SKM-1 treated with dmso at 0.1 percent for 144 hours (cell line): ENCODE measurements at regions not wholly inside any gene's neighbourhood (a gene's known extent, or its start where the extent isn't known, plus 50 kb on each side); places are given as distances from the start of the nearest gene placed in this dataset.

Experiments
- DNase-seq: peaks from one replicate; lab custom pipeline; 2025; ENCODE audit not compliant: unreplicated experiment; lab: John Stamatoyannopoulos, UW

DNA sequence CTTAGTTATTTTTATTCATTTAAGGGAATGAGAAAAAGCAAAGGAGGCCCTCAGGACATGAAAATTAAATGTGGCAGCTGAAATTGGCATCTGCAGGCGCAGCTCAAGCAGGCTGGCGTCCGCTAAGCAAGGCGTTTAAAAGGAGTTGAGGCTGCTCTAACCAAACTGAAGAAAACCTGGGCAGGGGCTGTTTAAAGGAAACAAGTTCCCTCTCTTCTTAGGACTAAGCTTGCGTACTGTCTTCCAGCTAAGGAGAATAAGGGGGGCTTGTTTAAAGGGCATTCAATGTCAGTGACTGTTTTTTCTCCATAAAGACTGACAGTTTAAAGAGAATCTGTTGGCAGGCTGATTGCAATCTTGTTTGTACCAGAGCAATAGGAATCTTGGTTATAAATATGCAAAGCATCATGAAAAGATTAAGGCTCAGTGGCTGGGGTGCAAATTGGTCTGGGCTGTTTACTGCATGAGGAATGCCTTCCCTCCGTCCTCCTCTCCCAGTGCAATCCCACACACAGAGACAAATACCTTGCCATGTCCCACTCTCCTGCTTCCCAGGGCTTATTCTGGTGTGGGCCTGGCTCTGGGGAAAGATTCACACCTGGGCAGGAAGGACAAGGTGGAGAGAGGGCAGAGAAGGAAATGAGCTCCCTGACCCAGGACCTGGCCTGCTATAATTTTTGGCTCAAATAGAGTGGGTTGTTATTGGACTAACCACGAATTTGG is 85.9 kb upstream of the LIFR start:
- DNase-seq, result no peak

DNA sequence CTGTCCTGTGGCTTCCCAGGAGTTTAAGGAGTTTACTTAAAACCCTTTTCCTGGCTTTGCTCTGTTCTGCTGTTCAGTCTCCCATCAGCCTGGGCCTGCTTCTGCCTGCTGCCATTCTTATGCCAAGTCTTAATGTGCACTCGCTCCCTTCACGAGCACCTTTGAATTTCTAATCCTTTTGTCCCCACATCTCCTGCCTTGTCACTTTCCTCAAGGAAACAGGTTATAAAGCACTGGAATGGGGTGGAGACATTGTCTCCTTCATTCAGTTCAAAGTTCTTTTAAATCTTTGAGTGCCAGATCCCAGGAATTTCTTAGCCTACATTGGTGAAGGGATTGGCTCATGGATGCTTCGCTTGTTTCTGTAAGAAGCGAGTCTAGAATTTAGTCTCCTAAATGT is 87.2 kb upstream of the LIFR start:
- DNase-seq, result no peak

- no peak for DNase-seq
Measured at GRCh38 chr5:38645508-38645907, 89.1 kb upstream of the LIFR start.

- DNase-seq, result no peak
Measured at GRCh38 chr5:38648703-38649291, 92.4 kb upstream of the LIFR start.

- no peak for DNase-seq
Measured at GRCh38 chr5:38650540-38650939, 94.1 kb upstream of the LIFR start.

DNA sequence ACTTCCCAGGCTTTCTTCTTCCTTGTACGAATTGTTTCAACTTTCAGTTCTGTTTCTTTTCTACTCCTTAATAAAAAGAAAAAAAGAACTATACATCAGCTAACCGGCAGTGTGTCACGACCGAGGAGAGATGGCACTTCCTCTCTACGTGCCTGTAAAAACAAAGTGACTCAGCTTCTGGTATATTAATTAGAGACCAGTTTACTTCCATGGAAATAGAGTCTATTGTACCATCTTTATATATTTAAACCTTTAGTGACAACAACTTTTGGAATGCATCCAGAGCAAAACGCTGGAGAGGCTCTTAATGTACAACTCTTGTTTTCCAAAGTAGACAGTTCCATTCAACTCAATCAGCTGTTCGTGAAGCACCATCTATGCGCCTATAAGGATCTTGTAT is 94.5 kb upstream of the LIFR start:
- DNase-seq, result no peak

DNA sequence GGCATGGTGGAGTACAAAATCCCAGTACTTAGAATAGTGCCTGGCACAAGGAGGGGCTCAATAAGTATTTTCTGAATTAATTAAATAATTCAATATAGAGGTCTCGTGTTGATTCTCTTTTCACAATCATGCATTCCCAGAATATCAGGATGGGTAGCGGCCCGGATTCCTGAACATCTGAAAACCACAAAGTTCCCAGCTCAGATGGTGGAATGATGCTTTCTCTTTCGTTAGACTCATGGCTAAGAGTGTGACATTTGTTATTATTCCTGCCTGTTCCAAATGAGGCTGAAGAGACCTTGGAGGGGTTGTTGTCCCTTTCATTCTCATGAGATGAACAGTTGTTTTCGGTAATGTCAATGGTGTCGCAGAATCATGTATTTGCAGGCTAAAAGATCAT is 95.4 kb upstream of the LIFR start:
- no peak for DNase-seq

- no peak for DNase-seq
Measured at GRCh38 chr5:38653389-38653788, 96.9 kb upstream of the LIFR start.

DNA sequence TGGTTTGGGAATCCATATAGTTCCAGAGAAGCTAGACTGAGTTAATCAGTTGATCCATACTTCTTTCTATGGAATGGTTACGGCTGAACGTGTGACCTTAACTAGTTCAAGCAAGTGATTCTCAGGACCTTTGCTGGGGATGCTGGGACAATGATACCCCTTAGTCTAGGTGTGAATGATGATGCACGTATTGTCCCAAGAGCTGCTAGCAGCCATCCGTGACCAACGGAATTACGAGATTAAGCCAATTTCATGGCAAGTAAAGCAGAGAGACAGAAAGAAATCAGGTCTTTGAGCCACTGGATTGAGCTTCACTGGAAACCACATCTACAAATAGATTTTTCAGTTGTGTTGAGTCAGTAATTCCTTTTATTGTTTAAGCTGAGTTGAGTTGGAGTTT is 99.2 kb upstream of the LIFR start:
- DNase-seq, result no peak

GRCh38 chr5:38656568-38656967 is 100.1 kb upstream of the LIFR start:
- no peak for DNase-seq

DNA sequence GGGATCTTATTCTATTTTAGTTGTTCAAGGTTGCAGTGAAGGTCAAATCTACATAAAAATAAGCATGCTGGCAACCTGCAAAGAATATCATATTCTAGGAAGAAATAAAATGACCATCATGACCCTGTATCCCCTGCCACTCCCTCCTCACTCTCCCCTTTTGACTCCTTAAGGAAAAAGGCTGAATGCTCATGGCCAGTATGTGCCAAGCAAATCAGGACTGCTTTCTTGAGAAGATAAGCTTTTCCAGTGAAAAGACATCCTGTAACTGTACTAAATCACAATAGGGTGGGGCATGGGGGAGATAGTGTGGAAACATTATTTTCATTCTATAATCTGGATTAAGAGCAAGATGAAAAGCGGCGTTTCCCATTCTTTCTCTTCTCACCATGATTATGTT is 100.6 kb upstream of the LIFR start:
- no peak for DNase-seq

DNA sequence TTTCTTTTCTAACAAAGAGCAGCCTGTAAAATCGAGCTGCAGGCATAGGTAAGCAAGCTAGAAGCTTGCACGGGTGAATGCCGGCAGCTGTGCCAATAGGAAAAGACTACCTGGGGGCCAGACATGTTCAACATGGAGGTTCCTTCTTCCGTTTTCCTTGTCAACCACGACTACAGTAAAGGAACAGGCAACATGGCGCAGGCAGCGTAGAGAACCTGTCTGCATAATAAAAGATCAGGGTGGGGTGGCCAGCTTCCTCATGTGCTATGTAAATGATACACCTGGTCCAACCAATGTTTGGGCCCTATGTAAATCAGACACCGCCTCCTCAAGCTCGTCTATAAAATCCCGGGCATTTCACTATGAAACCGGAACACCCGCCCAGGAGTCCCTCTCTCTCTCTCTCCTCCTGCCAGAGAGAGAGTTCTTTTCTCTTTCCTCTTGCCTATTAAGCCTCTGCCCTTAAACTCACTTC is 103.8 kb upstream of the LIFR start:
- DNase-seq, result no peak

GRCh38 chr5:38662090-38662489 is 105.6 kb upstream of the LIFR start:
- no peak for DNase-seq

GRCh38 chr5:38663249-38663648 is 106.8 kb upstream of the LIFR start:
- no peak for DNase-seq

- no peak for DNase-seq
Measured at GRCh38 chr5:38666668-38667498, 110.4 kb upstream of the LIFR start.

DNA sequence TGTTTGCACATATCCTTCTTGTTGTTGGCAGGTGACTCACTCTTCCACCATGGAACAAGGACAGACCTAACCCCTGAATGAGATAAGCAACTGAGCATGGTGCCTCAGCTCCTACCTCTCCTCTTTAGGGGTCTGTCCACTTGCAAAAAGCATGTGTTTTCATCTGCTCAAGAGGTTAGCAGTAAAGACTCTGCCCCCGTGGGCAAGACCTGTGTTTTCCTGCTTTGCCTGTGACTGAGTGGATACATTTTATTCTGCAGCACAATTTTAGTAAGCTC is 111.0 kb upstream of the LIFR start:
- no peak for DNase-seq

- no peak for DNase-seq
Measured at GRCh38 chr5:38669361-38669880, 113.0 kb upstream of the LIFR start.

DNA sequence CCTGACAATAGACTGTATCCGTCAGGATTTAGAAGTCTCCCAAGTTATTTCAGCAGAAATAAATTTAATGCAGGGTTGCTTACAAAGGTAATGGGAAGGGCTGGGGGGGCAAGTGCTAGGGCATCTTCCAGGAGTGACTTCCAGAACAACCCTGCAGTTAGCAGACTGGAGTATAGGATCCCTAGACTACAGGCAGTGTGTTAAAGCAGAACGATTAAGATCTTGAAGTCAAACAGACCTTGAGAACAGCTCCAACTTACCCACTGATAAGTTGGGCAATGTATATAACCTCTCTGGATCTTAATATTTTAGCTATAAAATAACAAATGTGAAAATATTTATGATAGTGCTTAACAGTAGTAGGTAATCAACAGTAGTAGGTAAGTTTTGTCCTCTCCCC is 113.6 kb upstream of the LIFR start:
- no peak for DNase-seq

DNA sequence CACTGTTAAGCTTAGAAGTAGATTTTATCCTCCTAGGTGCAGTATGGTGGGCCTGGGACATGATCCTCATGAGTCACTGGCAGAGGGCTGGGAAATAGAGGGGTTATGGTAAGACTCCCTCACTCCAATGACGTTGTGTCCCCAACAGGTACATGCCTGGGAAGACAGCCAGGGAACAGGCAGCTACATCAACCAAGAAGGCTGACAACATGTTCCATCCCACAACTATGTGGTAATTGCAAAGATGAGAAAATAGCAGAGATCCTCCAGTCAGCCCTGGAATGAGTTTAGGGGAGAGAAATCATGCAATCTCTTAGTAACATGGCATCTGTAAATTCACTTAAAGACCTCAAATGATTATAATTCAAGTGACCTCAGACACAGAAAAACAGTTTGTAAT is 114.4 kb upstream of the LIFR start:
- no peak for DNase-seq

DNA sequence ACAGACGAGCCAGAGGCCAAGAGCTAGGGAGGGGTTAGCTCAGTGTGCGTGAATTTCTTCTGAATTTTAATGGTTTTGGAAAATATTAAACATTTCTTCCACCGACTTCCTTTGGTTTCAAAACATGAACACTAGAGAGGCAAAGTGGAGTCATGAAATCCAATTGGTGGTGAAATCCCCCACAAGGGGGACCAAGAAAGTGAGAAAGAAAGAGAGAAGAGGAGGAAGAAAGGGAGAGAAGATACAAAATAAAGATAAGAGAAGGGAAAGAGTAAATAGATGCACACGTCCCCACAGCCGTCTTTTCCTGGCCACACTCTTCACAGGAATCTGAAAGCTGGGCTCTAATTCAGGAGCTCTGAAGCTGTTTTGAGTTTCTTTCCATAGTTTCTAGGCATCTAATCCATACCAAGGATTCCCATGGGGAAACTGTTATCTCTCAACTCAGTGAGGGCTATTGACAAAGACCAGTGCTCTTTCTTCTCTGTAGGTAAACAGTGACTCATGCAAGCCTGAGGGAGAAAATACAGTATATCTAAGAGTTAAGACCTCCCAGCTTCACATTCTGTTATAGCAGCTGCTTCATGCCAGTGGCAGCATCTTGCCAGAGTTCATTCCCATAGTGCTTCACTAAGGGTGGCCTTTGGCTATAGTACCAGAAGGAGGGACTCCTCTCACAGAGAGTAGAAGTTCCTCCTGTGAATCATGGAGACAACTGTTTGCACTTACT is 115.8 kb upstream of the LIFR start:
- DNase-seq, result no peak

GRCh38 chr5:38673671-38674071 is 117.2 kb upstream of the LIFR start:
- no peak for DNase-seq
